ENCODE measurements at regions not wholly inside any gene's neighbourhood (a gene's known extent, or its start where the extent isn't known, plus 50 kb on each side); places are given as distances from the start of the nearest gene placed in this dataset.
"Not testable (repeated sequence)": the region's sequence is repeated elsewhere in the genome, so short reads cannot be mapped to it uniquely, and the experiment has no call there.

GRCh38 chr4:3606850-3607249 lies 74.6 kb upstream of the LRPAP1 start:
- TF ChIP-seq, protein P1, sequence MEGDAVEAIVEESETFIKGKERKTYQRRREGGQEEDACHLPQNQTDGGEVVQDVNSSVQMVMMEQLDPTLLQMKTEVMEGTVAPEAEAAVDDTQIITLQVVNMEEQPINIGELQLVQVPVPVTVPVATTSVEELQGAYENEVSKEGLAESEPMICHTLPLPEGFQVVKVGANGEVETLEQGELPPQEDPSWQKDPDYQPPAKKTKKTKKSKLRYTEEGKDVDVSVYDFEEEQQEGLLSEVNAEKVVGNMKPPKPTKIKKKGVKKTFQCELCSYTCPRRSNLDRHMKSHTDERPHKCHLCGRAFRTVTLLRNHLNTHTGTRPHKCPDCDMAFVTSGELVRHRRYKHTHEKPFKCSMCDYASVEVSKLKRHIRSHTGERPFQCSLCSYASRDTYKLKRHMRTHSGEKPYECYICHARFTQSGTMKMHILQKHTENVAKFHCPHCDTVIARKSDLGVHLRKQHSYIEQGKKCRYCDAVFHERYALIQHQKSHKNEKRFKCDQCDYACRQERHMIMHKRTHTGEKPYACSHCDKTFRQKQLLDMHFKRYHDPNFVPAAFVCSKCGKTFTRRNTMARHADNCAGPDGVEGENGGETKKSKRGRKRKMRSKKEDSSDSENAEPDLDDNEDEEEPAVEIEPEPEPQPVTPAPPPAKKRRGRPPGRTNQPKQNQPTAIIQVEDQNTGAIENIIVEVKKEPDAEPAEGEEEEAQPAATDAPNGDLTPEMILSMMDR (IDR thresholded peaks at IDR 0.05) = not testable (repeated sequence)
- TF ChIP-seq EP300 (IDR thresholded peaks at IDR 0.05) = not testable (repeated sequence)

Data from sigmoid colon (tissue), 4 donors.